DND-41 (cell line): ENCODE measurements at regions not wholly inside any gene's neighbourhood (a gene's known extent, or its start where the extent isn't known, plus 50 kb on each side); places are given as distances from the start of the nearest gene placed in this dataset.

Experiments used
- CTCF ChIP-seq: IDR thresholded peaks from 2 replicates; pipeline ENCODE4 v1.5.1; 2012; ENCODE audit warnings: borderline replicate concordance, low read length, moderate library complexity, mild to moderate bottlenecking; ENCODE audit not compliant: poor library complexity, severe bottlenecking; ENCODE audit errors: extremely low read depth
- EZH2 ChIP-seq: IDR thresholded peaks from 3 replicates; pipeline ENCODE4 v1.6.1; 2012; ENCODE audit warnings: borderline replicate concordance, low read depth, mild to moderate bottlenecking, moderate library complexity, low read length, inconsistent platforms; ENCODE audit not compliant: severe bottlenecking

DNA sequence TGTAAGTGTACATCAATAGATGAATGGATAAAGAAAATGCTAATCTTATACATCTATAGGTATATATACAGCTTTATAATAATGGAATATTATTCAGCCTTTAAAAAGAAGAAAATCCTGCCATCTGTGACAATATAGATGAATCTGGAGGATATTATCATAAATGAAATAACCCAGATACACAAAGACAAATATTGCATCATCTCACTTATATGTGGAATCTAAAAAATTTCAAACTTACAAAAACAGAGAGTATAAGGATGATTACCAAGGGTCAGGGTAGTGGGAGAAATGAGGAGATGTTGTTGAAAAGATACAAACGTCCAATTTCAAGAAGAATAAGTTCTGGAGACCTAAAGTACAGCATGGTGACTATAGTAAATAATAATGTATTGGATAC is 85.4 kb upstream of the AGTR1 start:
- TF ChIP-seq CTCF: no peak
- no peak for TF ChIP-seq EZH2
